ENCODE measurements at regions not wholly inside any gene's neighbourhood (a gene's known extent, or its start where the extent isn't known, plus 50 kb on each side); places are given as distances from the start of the nearest gene placed in this dataset.

DNA sequence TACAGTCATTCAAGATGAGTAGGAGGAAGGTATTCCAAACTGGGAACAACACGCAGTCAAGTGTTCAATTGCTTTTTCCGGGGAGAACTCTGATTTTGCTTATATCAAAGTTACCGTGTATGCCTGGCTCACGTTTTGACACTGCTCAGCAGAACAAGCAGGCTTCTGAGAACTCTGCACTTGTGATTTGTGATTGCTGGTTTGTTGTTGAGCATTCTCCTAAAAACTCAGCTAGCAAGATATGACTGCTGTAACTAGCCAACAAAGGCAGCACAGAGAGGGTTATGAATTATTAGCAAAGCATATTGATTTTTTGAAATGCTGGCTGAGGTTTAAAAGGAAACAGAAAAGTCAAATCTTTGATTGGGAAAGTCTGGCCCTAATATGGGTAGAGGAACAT, 151.7 kb downstream of the ZPLD1 start:
- intact Hi-C loops (cut with micrococcal nuclease; ENCODE audit: unreplicated experiment), result no loop called here
- Mint-ChIP-seq H3K27me3 (ENCODE audit: insufficient read depth, unreplicated experiment) (peaks cover 2% of the 10 kb centered on the region), H3K4me1 (ENCODE audit: low read depth, unreplicated experiment) (no peaks in the 10 kb centered on the region), H3K36me3 (ENCODE audit: insufficient read depth, unreplicated experiment) (no peaks in the 10 kb centered on the region), H3K9me3 (ENCODE audit: unreplicated experiment) (no peaks in the 10 kb centered on the region), H3K4me3 (ENCODE audit: unreplicated experiment) (no peak overlapping the region), H3K27ac (ENCODE audit: unreplicated experiment) (no peak overlapping the region)
- DNase-seq, result no peak
- H3K27me3 ChIP-seq (replicated peaks; ENCODE audit: control insufficient read depth, insufficient read depth, low read length), result no peaks in the 10 kb centered on the region
- ChIA-PET CTCF (no interaction called here), POLR2A (no interaction called here)
- no peak overlapping the region for H3K4me3 ChIP-seq (ENCODE audit: low read depth, low read length)
- no peaks in the 10 kb centered on the region for H3K36me3 ChIP-seq (ENCODE audit: control insufficient read depth, insufficient read depth, low read length)
- H3K9me3 ChIP-seq, result no peaks in the 10 kb centered on the region
- H3K4me1 ChIP-seq, result no peaks in the 10 kb centered on the region
- TF ChIP-seq CTCF (IDR thresholded peaks at IDR 0.05; ENCODE audit: insufficient read depth in 1 of 2, low read depth in 1 of 2, low read length in 1 of 2, severe bottlenecking in 1 of 2, unreplicated experiment in 1 of 2), result no peak
- BruUV-seq (replicated peaks), result no TSS peak

DNA sequence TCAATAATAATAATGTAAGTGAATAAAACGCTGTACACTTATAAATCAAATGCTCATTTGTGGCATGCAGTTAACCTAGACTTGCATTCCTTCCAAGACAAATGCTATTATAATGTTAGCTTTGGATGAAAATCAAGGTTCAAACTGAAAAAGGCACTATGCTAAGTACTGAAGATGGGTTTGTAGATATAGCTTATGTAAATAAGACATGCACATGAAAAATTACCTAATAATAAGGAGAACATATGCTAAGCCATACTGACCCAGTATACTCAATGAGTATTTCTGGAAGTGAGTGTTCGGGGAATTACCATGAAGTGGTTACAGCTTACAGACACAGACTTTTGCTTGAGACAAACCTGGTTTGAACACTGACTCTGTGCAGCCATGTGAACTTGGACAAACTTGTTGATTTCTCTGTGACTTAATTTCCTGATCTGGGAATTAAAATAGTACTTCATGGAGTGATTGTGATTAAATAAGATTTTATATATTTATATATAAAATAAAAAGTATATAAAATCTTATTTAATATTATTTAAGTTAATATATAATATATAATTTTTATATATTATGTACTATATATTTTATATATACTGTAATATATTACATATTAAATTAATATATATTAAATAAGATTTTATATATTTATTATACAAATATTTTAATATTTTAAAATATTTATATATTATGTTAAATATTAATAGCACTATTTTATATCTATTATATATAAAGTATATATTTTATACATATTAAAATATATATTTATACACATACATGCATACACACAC, 159.2 kb downstream of the ZPLD1 start:
- DNase-seq, result no peak
- intact Hi-C loops (cut with micrococcal nuclease; ENCODE audit: unreplicated experiment), result no loop called here
- Histone ChIP-seq H3K27me3 (replicated peaks; ENCODE audit: control insufficient read depth, insufficient read depth, low read length) (no peaks in the 10 kb centered on the region), H3K4me3 (ENCODE audit: low read depth, low read length) (no peak overlapping the region), H3K4me1 (no peaks in the 10 kb centered on the region), H3K36me3 (ENCODE audit: control insufficient read depth, insufficient read depth, low read length) (no peaks in the 10 kb centered on the region), H3K9me3 (no peaks in the 10 kb centered on the region)
- Mint-ChIP-seq H3K4me1 (ENCODE audit: low read depth, unreplicated experiment) (no peaks in the 10 kb centered on the region), H3K9me3 (ENCODE audit: unreplicated experiment) (no peaks in the 10 kb centered on the region), H3K27ac (ENCODE audit: unreplicated experiment) (no peak overlapping the region), H3K27me3 (ENCODE audit: insufficient read depth, unreplicated experiment) (no peaks in the 10 kb centered on the region), H3K36me3 (ENCODE audit: insufficient read depth, unreplicated experiment) (no peaks in the 10 kb centered on the region), H3K4me3 (ENCODE audit: unreplicated experiment) (no peak overlapping the region)
- no TSS peak for BruUV-seq (replicated peaks)
- ChIA-PET CTCF (interaction anchor here (0.6 to 0.7 kb wide), 2 partner anchors 17 to 64 kb away, joined by 3 to 5 read pairs; no protein-coding TSS in a partner anchor), POLR2A (no interaction called here)
- TF ChIP-seq CTCF (IDR thresholded peaks at IDR 0.05; ENCODE audit: insufficient read depth in 1 of 2, low read depth in 1 of 2, low read length in 1 of 2, severe bottlenecking in 1 of 2, unreplicated experiment in 1 of 2), result no peak

GRCh38 chr3:102595057-102595456, 160.2 kb downstream of the ZPLD1 start:
- CTCF ChIA-PET, result no interaction called here
- no peaks in the 10 kb centered on the region for H3K9me3 ChIP-seq
- H3K36me3 Mint-ChIP-seq (ENCODE audit: insufficient read depth, unreplicated experiment), result no peaks in the 10 kb centered on the region
- H3K27me3 ChIP-seq (replicated peaks; ENCODE audit: control insufficient read depth, insufficient read depth, low read length), result no peaks in the 10 kb centered on the region
- no peaks in the 10 kb centered on the region for H3K9me3 Mint-ChIP-seq (ENCODE audit: unreplicated experiment)
- no peak for DNase-seq
- TF ChIP-seq CTCF (IDR thresholded peaks at IDR 0.05; ENCODE audit: insufficient read depth in 1 of 2, low read depth in 1 of 2, low read length in 1 of 2, severe bottlenecking in 1 of 2, unreplicated experiment in 1 of 2), result no peak
- H3K4me3 ChIP-seq (ENCODE audit: low read depth, low read length), result no peak overlapping the region
- intact Hi-C loops (cut with micrococcal nuclease; ENCODE audit: unreplicated experiment), result no loop called here
- no peaks in the 10 kb centered on the region for H3K4me1 ChIP-seq
- no peaks in the 10 kb centered on the region for H3K27me3 Mint-ChIP-seq (ENCODE audit: insufficient read depth, unreplicated experiment)
- POLR2A ChIA-PET, result no interaction called here
- BruUV-seq (replicated peaks), result no TSS peak
- no peak overlapping the region for H3K27ac Mint-ChIP-seq (ENCODE audit: unreplicated experiment)
- H3K4me3 Mint-ChIP-seq (ENCODE audit: unreplicated experiment), result no peak overlapping the region
- H3K4me1 Mint-ChIP-seq (ENCODE audit: low read depth, unreplicated experiment), result no peaks in the 10 kb centered on the region
- no peaks in the 10 kb centered on the region for H3K36me3 ChIP-seq (ENCODE audit: control insufficient read depth, insufficient read depth, low read length)

All from Caco-2 (cell line).